ENCODE measurements at regions not wholly inside any gene's neighbourhood (a gene's known extent, or its start where the extent isn't known, plus 50 kb on each side); places are given as distances from the start of the nearest gene placed in this dataset.

GRCh38 chrX:45719751-45720501 is 519.2 kb upstream of the DIPK2B start:
- no peak for DNase-seq

- DNase-seq, result no peak
Observed at GRCh38 chrX:45718676-45719075, 518.0 kb upstream of the DIPK2B start.

GRCh38 chrX:45716750-45717149 is 516.1 kb upstream of the DIPK2B start:
- no peak for DNase-seq

- DNase-seq, result no peak
Observed at GRCh38 chrX:45715748-45716147, 515.1 kb upstream of the DIPK2B start.

GRCh38 chrX:45714866-45715265 is 514.2 kb upstream of the DIPK2B start:
- no peak for DNase-seq

- DNase-seq, result no peak
Observed at GRCh38 chrX:45712067-45712466, 511.4 kb upstream of the DIPK2B start.

GRCh38 chrX:45711231-45711630 is 510.6 kb upstream of the DIPK2B start:
- DNase-seq, result no peak

- DNase-seq, result no peak
Observed at GRCh38 chrX:45710081-45710801, 509.6 kb upstream of the DIPK2B start.

GRCh38 chrX:45709381-45709780 is 508.7 kb upstream of the DIPK2B start:
- no peak for DNase-seq

- DNase-seq, result no peak
Observed at GRCh38 chrX:45699158-45699557, 498.5 kb upstream of the DIPK2B start.

- DNase-seq, result no peak
Observed at GRCh38 chrX:45697591-45697990, 496.9 kb upstream of the DIPK2B start.

- DNase-seq, result no peak
Observed at GRCh38 chrX:45696736-45697135, 496.1 kb upstream of the DIPK2B start.

GRCh38 chrX:45689971-45690370 is 489.3 kb upstream of the DIPK2B start:
- no peak for DNase-seq

- no peak for DNase-seq
Observed at GRCh38 chrX:45683914-45684313, 483.2 kb upstream of the DIPK2B start.

GRCh38 chrX:45681891-45682290 is 481.2 kb upstream of the DIPK2B start:
- no peak for DNase-seq

- no peak for DNase-seq
Observed at GRCh38 chrX:45669715-45670340, 469.2 kb upstream of the DIPK2B start.

GRCh38 chrX:45668686-45669443 is 468.2 kb upstream of the DIPK2B start:
- DNase-seq, result no peak

- no peak for DNase-seq
Observed at GRCh38 chrX:45667666-45668065, 467.0 kb upstream of the DIPK2B start.

- DNase-seq, result no peak
Observed at GRCh38 chrX:45664727-45665290, 464.1 kb upstream of the DIPK2B start.

- DNase-seq, result no peak
Observed at GRCh38 chrX:45660477-45660876, 459.8 kb upstream of the DIPK2B start.

- DNase-seq, result no peak
Observed at GRCh38 chrX:45633419-45633818, 432.7 kb upstream of the DIPK2B start.

- DNase-seq, result no peak
Observed at GRCh38 chrX:45632506-45632905, 431.8 kb upstream of the DIPK2B start.

GRCh38 chrX:45630078-45630477 is 429.4 kb upstream of the DIPK2B start:
- no peak for DNase-seq
